ENCODE measurements at regions not wholly inside any gene's neighbourhood (a gene's known extent, or its start where the extent isn't known, plus 50 kb on each side); places are given as distances from the start of the nearest gene placed in this dataset.

DNA sequence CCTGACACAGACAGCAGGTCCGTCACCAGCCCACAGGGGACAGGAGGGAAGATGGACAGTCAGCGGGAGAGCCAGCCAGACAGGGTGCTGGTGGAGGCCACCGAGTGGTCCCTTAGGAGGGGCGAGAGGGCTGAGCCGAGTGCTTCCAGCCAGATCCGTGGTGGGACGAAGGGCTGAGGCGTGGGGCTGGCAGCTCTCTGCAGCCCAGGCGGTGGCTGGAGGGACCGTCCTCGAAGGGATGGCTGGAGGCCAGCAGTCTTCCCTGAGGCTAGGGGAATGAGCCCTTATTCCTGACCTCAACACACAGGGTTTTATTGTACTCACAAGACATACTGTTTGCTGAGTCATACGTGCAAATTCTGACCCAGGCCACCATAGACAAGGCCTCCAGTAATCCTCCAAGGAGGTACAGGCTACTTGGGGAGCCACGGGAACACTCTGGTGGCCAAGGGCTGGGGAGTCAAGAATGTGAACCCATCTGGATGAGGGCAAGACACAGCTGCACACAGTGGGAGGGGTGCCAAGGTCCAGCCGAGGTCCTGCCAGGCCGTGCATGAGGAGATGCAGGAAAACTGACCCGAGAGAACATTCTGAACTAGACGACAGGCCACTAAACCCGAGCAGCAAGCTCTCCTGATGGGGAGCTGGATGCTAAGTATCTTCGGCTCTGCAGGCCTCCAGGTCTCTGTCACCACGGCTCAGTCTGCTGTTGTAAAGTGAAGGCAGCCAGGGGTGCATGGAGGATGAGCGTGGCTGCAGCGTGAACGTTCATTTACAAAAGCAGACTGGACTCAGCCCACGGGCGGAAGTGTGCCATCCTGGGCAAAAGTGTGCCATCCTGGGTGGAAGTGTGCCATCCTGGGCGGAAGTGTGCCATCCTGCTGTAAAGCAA is 242.5 kb downstream of the TTLL2 start:
- no peaks in the 10 kb centered on the region for H4K20me1 ChIP-seq (ENCODE audit: insufficient read depth, low read length)
- POLR2A ChIA-PET: interaction anchor here (1.2 kb wide), 1 partner anchor 7 kb away, joined by 3 read pairs; no protein-coding TSS in a partner anchor
- no TSS peak for BruUV-seq (replicated peaks)
- no peak for TF ChIP-seq KAT2B (IDR thresholded peaks at IDR 0.05; ENCODE audit: borderline replicate concordance, low read depth, low read length)
- TF ChIP-seq HMG20A (CRISPR knock-in tag; IDR thresholded peaks at IDR 0.05; ENCODE audit: borderline replicate concordance): peak; percentile 15; the same call in 1 of the 2 replicates
- peak; percentile 25; the same call in 1 of the 2 replicates for TF ChIP-seq MAFF (IDR thresholded peaks at IDR 0.05; ENCODE audit: low read depth, low read length)
- TF ChIP-seq PAWR (CRISPR knock-in tag; IDR thresholded peaks at IDR 0.05; ENCODE audit: borderline replicate concordance): no peak
- TF ChIP-seq, protein P1, sequence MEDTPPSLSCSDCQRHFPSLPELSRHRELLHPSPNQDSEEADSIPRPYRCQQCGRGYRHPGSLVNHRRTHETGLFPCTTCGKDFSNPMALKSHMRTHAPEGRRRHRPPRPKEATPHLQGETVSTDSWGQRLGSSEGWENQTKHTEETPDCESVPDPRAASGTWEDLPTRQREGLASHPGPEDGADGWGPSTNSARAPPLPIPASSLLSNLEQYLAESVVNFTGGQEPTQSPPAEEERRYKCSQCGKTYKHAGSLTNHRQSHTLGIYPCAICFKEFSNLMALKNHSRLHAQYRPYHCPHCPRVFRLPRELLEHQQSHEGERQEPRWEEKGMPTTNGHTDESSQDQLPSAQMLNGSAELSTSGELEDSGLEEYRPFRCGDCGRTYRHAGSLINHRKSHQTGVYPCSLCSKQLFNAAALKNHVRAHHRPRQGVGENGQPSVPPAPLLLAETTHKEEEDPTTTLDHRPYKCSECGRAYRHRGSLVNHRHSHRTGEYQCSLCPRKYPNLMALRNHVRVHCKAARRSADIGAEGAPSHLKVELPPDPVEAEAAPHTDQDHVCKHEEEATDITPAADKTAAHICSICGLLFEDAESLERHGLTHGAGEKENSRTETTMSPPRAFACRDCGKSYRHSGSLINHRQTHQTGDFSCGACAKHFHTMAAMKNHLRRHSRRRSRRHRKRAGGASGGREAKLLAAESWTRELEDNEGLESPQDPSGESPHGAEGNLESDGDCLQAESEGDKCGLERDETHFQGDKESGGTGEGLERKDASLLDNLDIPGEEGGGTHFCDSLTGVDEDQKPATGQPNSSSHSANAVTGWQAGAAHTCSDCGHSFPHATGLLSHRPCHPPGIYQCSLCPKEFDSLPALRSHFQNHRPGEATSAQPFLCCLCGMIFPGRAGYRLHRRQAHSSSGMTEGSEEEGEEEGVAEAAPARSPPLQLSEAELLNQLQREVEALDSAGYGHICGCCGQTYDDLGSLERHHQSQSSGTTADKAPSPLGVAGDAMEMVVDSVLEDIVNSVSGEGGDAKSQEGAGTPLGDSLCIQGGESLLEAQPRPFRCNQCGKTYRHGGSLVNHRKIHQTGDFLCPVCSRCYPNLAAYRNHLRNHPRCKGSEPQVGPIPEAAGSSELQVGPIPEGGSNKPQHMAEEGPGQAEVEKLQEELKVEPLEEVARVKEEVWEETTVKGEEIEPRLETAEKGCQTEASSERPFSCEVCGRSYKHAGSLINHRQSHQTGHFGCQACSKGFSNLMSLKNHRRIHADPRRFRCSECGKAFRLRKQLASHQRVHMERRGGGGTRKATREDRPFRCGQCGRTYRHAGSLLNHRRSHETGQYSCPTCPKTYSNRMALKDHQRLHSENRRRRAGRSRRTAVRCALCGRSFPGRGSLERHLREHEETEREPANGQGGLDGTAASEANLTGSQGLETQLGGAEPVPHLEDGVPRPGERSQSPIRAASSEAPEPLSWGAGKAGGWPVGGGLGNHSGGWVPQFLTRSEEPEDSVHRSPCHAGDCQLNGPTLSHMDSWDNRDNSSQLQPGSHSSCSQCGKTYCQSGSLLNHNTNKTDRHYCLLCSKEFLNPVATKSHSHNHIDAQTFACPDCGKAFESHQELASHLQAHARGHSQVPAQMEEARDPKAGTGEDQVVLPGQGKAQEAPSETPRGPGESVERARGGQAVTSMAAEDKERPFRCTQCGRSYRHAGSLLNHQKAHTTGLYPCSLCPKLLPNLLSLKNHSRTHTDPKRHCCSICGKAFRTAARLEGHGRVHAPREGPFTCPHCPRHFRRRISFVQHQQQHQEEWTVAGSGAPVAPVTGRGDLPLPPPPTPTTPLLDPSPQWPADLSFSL (CRISPR knock-in tag; IDR thresholded peaks at IDR 0.05): 0 out of 2 replicates have a peak, but pooled peaks have one; percentile 30
- TF ChIP-seq TEAD2 (CRISPR knock-in tag; IDR thresholded peaks at IDR 0.05): no peak
- TF ChIP-seq GPN1 (CRISPR knock-in tag; IDR thresholded peaks at IDR 0.05; ENCODE audit: borderline replicate concordance): peak; percentile 43; the same call in 1 of the 2 replicates
- TF ChIP-seq, protein P2, sequence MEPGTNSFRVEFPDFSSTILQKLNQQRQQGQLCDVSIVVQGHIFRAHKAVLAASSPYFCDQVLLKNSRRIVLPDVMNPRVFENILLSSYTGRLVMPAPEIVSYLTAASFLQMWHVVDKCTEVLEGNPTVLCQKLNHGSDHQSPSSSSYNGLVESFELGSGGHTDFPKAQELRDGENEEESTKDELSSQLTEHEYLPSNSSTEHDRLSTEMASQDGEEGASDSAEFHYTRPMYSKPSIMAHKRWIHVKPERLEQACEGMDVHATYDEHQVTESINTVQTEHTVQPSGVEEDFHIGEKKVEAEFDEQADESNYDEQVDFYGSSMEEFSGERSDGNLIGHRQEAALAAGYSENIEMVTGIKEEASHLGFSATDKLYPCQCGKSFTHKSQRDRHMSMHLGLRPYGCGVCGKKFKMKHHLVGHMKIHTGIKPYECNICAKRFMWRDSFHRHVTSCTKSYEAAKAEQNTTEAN (CRISPR knock-in tag; conservative IDR thresholded peaks at IDR 0.05): no peak
- TF ChIP-seq NFE2 (CRISPR knock-in tag; IDR thresholded peaks at IDR 0.05): peak; percentile 68; the same call in 1 of the 2 replicates
- TF ChIP-seq ZFP36 (IDR thresholded peaks at IDR 0.05; ENCODE audit: borderline replicate concordance, low read depth, low read length, partially characterized antibody): no peak
- TF ChIP-seq, protein P3, sequence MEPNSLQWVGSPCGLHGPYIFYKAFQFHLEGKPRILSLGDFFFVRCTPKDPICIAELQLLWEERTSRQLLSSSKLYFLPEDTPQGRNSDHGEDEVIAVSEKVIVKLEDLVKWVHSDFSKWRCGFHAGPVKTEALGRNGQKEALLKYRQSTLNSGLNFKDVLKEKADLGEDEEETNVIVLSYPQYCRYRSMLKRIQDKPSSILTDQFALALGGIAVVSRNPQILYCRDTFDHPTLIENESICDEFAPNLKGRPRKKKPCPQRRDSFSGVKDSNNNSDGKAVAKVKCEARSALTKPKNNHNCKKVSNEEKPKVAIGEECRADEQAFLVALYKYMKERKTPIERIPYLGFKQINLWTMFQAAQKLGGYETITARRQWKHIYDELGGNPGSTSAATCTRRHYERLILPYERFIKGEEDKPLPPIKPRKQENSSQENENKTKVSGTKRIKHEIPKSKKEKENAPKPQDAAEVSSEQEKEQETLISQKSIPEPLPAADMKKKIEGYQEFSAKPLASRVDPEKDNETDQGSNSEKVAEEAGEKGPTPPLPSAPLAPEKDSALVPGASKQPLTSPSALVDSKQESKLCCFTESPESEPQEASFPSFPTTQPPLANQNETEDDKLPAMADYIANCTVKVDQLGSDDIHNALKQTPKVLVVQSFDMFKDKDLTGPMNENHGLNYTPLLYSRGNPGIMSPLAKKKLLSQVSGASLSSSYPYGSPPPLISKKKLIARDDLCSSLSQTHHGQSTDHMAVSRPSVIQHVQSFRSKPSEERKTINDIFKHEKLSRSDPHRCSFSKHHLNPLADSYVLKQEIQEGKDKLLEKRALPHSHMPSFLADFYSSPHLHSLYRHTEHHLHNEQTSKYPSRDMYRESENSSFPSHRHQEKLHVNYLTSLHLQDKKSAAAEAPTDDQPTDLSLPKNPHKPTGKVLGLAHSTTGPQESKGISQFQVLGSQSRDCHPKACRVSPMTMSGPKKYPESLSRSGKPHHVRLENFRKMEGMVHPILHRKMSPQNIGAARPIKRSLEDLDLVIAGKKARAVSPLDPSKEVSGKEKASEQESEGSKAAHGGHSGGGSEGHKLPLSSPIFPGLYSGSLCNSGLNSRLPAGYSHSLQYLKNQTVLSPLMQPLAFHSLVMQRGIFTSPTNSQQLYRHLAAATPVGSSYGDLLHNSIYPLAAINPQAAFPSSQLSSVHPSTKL (CRISPR knock-in tag; IDR thresholded peaks at IDR 0.05): peak; percentile 38; the same call in 1 of the 2 replicates

More for the DNA sequence above, 242.5 kb downstream of the TTLL2 start:
- Histone ChIP-seq H3K9me3 (ENCODE audit: low read length) (no peaks in the 10 kb centered on the region), H3K4me1 (ENCODE audit: insufficient read depth, low read length) (peaks cover 40% of the 10 kb centered on the region), H3K9ac (ENCODE audit: insufficient read depth, low read depth, low read length) (no peak overlapping the region), H3K4me2 (ENCODE audit: low read depth, low read length) (peak overlapping the region; percentile 30), H2AFZ (ENCODE audit: low read length) (no peak overlapping the region), H3K4me3 (replicated peaks in 1 of 3; ENCODE audit: insufficient read depth in 1 of 3, low read depth in 2 of 3, low read length in 3 of 3) (peak overlapping the region in 1 of 3 experiments; percentile 24; a peak in 1 of 6 replicates), H3K36me3 (replicated peaks in 1 of 2; ENCODE audit: control insufficient read depth in 1 of 2, insufficient read depth in 2 of 2, low read length in 2 of 2) (no peaks in the 10 kb centered on the region), H3K27ac (ENCODE audit: extremely low read length, insufficient read depth, low read length) (no peak overlapping the region), H3K79me2 (ENCODE audit: insufficient read depth, low read length) (no peaks in the 10 kb centered on the region), H3K27me3 (ENCODE audit: control insufficient read depth in 1 of 2, insufficient read depth in 2 of 2, low read length in 2 of 2) (peaks cover 7 to 19% of the 10 kb centered on the region in 2 experiments; a peak in 4 of 5 replicates)
- intact Hi-C loops (cut with micrococcal nuclease; ENCODE audit: unreplicated experiment) (no loop called here), in situ Hi-C loops (cut with HindIII; ENCODE audit: extremely low pct_ligation_motif_present, low pct_unique_long_range_greater_than_20kb) (loop anchor here (5.0 kb wide), 1 partner anchor 100 kb away; no protein-coding TSS in a partner anchor)
- no peak for FAIRE-seq
- CTCF ChIA-PET (ENCODE audit: low intra/inter-chr PET ratio, low total read pairs): no interaction called here
- peak; percentile 51 for ATAC-seq
- DNase-seq (ENCODE audit: low spot score): no peak
- WGBS (ENCODE audit: low lambda C conversion rate): 54% methylated on average over 25 of the region's 26 CpGs
